NCI-H748 (cell line): ENCODE measurements at regions not wholly inside any gene's neighbourhood (a gene's known extent, or its start where the extent isn't known, plus 50 kb on each side); places are given as distances from the start of the nearest gene placed in this dataset.

ENCODE experiments used
- DNase-seq: peaks from one replicate; lab custom pipeline; 2025; ENCODE audit not compliant: unreplicated experiment; lab: John Stamatoyannopoulos, UW

GRCh38 chr15:95834028-95834804 is 496.3 kb upstream of the NR2F2 start:
- no peak for DNase-seq

GRCh38 chr15:95836536-95836935 is 494.0 kb upstream of the NR2F2 start:
- no peak for DNase-seq

- DNase-seq = no peak
These were observed 493.0 kb upstream of the NR2F2 start for GRCh38 chr15:95837341-95838004.

- DNase-seq = no peak
These were observed 491.1 kb upstream of the NR2F2 start for GRCh38 chr15:95839367-95839782.

- DNase-seq = no peak
These were observed 490.5 kb upstream of the NR2F2 start for GRCh38 chr15:95840004-95840403.

- no peak for DNase-seq
These were observed 489.6 kb upstream of the NR2F2 start for GRCh38 chr15:95840855-95841254.

- DNase-seq = no peak
These were observed 487.9 kb upstream of the NR2F2 start for GRCh38 chr15:95842576-95842975.

GRCh38 chr15:95843241-95843910 is 487.1 kb upstream of the NR2F2 start:
- DNase-seq = no peak

GRCh38 chr15:95845862-95846515 is 484.5 kb upstream of the NR2F2 start:
- no peak for DNase-seq

- no peak for DNase-seq
These were observed 482.4 kb upstream of the NR2F2 start for GRCh38 chr15:95848126-95848525.

- DNase-seq = no peak
These were observed 479.7 kb upstream of the NR2F2 start for GRCh38 chr15:95850837-95851236.

GRCh38 chr15:95853350-95853749 is 477.1 kb upstream of the NR2F2 start:
- DNase-seq = no peak

- DNase-seq = no peak
These were observed 473.3 kb upstream of the NR2F2 start for GRCh38 chr15:95857124-95857757.

GRCh38 chr15:95857758-95858157 is 472.7 kb upstream of the NR2F2 start:
- no peak for DNase-seq

- no peak for DNase-seq
These were observed 470.1 kb upstream of the NR2F2 start for GRCh38 chr15:95860406-95860805.

GRCh38 chr15:95864467-95864886 is 466.0 kb upstream of the NR2F2 start:
- DNase-seq = no peak

GRCh38 chr15:95865330-95865739 is 465.2 kb upstream of the NR2F2 start:
- DNase-seq = no peak

GRCh38 chr15:95866711-95867440 is 463.6 kb upstream of the NR2F2 start:
- no peak for DNase-seq

- DNase-seq = no peak
These were observed 462.1 kb upstream of the NR2F2 start for GRCh38 chr15:95868450-95868849.

GRCh38 chr15:95868970-95869369 is 461.5 kb upstream of the NR2F2 start:
- DNase-seq = no peak
